Natural killer cell (primary cell): ENCODE measurements at regions not wholly inside any gene's neighbourhood (a gene's known extent, or its start where the extent isn't known, plus 50 kb on each side); places are given as distances from the start of the nearest gene placed in this dataset.
A peak's percentile ranks its signal among the peaks of the same experiment; 100 is the strongest.

Experiments
- ATAC-seq, 3 donors: fragments of 150-1000 bp in 2 of 3; fragments of 200-7000 bp in 1 of 3; cut with Tn5 transposase; 1 replicate in 1 of 3; 2 replicates in 2 of 3; pipeline ENCODE4 v1.10.0; 2021; ENCODE audit warnings: mild to moderate bottlenecking in 2 of 3, moderate library complexity in 2 of 3
- DNase-seq, 2 donors: peaks; one replicate each; pipeline versions ENCODE4 v3.0.0 to v3.0.0-alpha.2; 2013 to 2021; ENCODE audit warnings: mixed read lengths in 1 of 2
- H3K27ac ChIP-seq: one replicate; pipeline ENCODE4 v1.5.1; 2013; ENCODE audit warnings: mild to moderate bottlenecking, low read length
- H3K27me3 ChIP-seq: one replicate; pipeline ENCODE4 v1.6.1; 2013; ENCODE audit warnings: low read length; ENCODE audit not compliant: control insufficient read depth, insufficient read depth
- H3K36me3 ChIP-seq: one replicate; pipeline ENCODE4 v1.6.1; 2013; ENCODE audit warnings: low read length; ENCODE audit not compliant: control insufficient read depth, insufficient read depth
- H3K4me1 ChIP-seq: one replicate; pipeline ENCODE4 v1.6.1; 2013; ENCODE audit warnings: low read length; ENCODE audit not compliant: control insufficient read depth, insufficient read depth
- H3K4me3 ChIP-seq: one replicate; pipeline ENCODE4 v1.5.1; 2013; ENCODE audit warnings: low read length
- H3K9me3 ChIP-seq: one replicate; pipeline ENCODE4 v1.6.1; 2013; ENCODE audit warnings: low read length; ENCODE audit not compliant: control insufficient read depth, insufficient read depth
- H3K27ac Mint-ChIP-seq, 2 donors: one replicate each; pipeline ENCODE4 v1.8.0; 2022; ENCODE audit warnings: mild to moderate bottlenecking in 2 of 2, mixed read lengths in 2 of 2, moderate library complexity in 1 of 2
- H3K27me3 Mint-ChIP-seq, 2 donors: one replicate each; pipeline ENCODE4 v1.8.0; 2022; ENCODE audit warnings: low read depth in 2 of 2, mixed read lengths in 2 of 2
- H3K36me3 Mint-ChIP-seq: one replicate; pipeline ENCODE4 v1.8.0; 2022; ENCODE audit warnings: mixed read lengths
- H3K4me1 Mint-ChIP-seq, 2 donors: one replicate each; pipeline ENCODE4 v1.8.0; 2022; ENCODE audit warnings: mixed read lengths in 2 of 2
- H3K4me3 Mint-ChIP-seq: one replicate; pipeline ENCODE4 v1.8.0; 2022; ENCODE audit warnings: mild to moderate bottlenecking, moderate library complexity, mixed read lengths
- H3K9me3 Mint-ChIP-seq, 2 donors: one replicate each; pipeline ENCODE4 v1.8.0; 2022; ENCODE audit warnings: mixed read lengths in 2 of 2
- WGBS: methylation state at CpG from one replicate; pipeline ENCODE4 v1.1.7; 2013; ENCODE audit warnings: missing lambda C conversion rate; ENCODE audit not compliant: insufficient coverage; 5-methylcytosine and 5-hydroxymethylcytosine counted together
- intact Hi-C: fragments of 100-400 bp; cut with micrococcal nuclease; formaldehyde crosslinking; loops from one replicate; pipeline ENCODE4 v1.14.2; 2022
- TF ChIP-seq, protein P1 (sequence below): fragments of 200-600 bp; IDR thresholded peaks from one replicate; pipeline ENCODE4 v1.8.0; 2022; ENCODE audit warnings: antibody characterized with exemption

DNA sequence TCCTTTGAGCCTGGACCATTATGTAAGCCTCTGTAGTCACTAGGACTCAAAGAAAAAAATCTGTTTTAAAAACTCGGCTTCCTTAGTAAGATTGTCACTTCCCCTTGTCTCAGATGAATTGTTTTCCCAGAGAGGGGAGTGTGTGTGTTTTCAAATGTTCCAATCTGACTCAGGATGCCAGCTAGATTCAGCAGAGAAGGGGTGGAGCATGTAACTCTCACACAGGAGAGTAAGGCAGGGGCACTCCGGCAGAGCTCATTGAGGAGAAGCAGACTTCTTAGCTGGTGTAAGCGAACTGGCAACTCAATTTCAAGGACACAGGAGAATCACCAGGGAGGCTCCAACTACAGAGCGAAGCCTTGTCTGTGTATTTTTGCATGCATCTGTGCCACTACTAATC, 623.2 kb downstream of the LMO4 start:
- H3K4me3 Mint-ChIP-seq = no peak overlapping the region
- intact Hi-C loops = loop anchor here (2.0 kb wide), 1 partner anchor 819 kb away; no protein-coding TSS in a partner anchor
- DNase-seq (no peak), ATAC-seq (no peak)
- peaks cover 5% of the 10 kb centered on the region for H3K4me1 ChIP-seq
- TF ChIP-seq, protein P1, sequence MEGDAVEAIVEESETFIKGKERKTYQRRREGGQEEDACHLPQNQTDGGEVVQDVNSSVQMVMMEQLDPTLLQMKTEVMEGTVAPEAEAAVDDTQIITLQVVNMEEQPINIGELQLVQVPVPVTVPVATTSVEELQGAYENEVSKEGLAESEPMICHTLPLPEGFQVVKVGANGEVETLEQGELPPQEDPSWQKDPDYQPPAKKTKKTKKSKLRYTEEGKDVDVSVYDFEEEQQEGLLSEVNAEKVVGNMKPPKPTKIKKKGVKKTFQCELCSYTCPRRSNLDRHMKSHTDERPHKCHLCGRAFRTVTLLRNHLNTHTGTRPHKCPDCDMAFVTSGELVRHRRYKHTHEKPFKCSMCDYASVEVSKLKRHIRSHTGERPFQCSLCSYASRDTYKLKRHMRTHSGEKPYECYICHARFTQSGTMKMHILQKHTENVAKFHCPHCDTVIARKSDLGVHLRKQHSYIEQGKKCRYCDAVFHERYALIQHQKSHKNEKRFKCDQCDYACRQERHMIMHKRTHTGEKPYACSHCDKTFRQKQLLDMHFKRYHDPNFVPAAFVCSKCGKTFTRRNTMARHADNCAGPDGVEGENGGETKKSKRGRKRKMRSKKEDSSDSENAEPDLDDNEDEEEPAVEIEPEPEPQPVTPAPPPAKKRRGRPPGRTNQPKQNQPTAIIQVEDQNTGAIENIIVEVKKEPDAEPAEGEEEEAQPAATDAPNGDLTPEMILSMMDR = no peak
- H3K36me3 ChIP-seq = no peaks in the 10 kb centered on the region
- H3K4me3 ChIP-seq = no peak overlapping the region
- no peaks in the 10 kb centered on the region for H3K27me3 ChIP-seq
- WGBS = 65% methylated on average over 4 of the region's 4 CpGs
- H3K27me3 Mint-ChIP-seq = peaks cover 0 to 9% of the 10 kb centered on the region in 2 donors
- H3K9me3 ChIP-seq = no peaks in the 10 kb centered on the region
- no peak overlapping the region for H3K27ac Mint-ChIP-seq
- H3K9me3 Mint-ChIP-seq = no peaks in the 10 kb centered on the region
- no peak overlapping the region for H3K27ac ChIP-seq
- peaks cover 0 to 6% of the 10 kb centered on the region in 2 donors for H3K4me1 Mint-ChIP-seq
- H3K36me3 Mint-ChIP-seq = no peaks in the 10 kb centered on the region

DNA sequence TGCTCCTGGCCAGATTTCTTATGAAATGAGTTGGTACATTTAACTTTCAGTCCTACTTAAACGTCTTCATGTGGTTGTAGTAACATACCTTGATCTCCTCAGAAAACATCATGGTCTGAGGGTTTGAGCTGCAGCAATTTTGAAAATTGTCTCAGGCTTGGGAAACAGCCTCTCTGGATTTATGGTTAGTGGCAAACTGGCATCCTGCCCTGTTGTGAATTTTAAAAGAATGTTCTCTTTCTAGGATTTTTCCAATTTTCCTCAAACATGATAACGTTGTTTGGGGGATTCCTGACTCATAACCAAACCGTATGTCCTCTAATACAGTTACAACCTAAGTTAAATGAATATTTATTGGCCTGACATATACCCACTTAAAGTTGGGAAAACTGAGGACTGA, 624.4 kb downstream of the LMO4 start:
- no peak overlapping the region for H3K27ac ChIP-seq
- no peak overlapping the region for H3K4me3 ChIP-seq
- TF ChIP-seq, protein P1 = no peak
- Mint-ChIP-seq H3K27me3 (peaks cover 2 to 9% of the 10 kb centered on the region in 2 donors), H3K9me3 (no peaks in the 10 kb centered on the region), H3K4me3 (no peak overlapping the region), H3K36me3 (no peaks in the 10 kb centered on the region), H3K4me1 (peaks cover 0 to 6% of the 10 kb centered on the region in 2 donors), H3K27ac (no peak overlapping the region)
- no peaks in the 10 kb centered on the region for H3K9me3 ChIP-seq
- ATAC-seq = no peak
- WGBS = 75% methylated on average over 1 of the region's 3 CpGs
- peaks cover 5% of the 10 kb centered on the region for H3K4me1 ChIP-seq
- DNase-seq = no peak
- no peaks in the 10 kb centered on the region for H3K36me3 ChIP-seq
- intact Hi-C loops = loop anchor here (1.0 to 2.0 kb wide), 3 partner anchors 627 to 820 kb away; no protein-coding TSS in a partner anchor
- H3K27me3 ChIP-seq = no peaks in the 10 kb centered on the region

DNA sequence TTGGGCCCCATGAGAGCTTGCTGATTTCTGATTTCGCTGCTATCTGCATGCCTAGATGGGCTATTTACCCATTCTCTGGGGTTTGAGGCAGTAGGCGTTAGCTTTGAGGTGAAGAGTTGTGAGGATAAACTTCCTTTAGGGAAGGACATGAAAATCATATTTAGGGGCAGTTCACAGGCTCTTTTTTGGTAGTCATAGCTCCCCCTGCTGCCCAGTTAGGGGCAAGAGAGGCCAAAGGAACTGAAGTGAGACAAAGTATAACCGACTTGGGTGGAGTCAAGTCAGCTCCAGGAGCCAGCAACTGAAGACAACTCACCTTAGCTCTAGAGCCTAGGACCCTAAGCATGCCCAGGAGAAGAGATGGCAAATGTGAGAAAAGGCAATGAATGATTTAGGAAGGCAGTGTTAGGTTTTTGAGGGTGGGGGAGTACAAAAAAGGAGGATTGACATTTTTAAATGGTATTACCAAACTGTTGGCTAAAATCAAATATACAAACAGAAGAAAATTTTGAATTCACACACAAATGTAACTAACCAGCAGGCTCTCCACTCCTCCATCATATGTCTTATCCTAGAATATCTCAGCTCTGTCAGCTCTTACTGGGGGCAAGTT, 625.2 kb downstream of the LMO4 start:
- no peaks in the 10 kb centered on the region for H3K9me3 ChIP-seq
- WGBS = 3% methylated on average over 3 of the region's 3 CpGs

More for the DNA sequence above, 625.2 kb downstream of the LMO4 start:
- peak; percentile 39 to 72 for DNase-seq
- no peak overlapping the region for H3K27ac ChIP-seq
- H3K27ac Mint-ChIP-seq = no peak overlapping the region
- H3K4me3 ChIP-seq = no peak overlapping the region
- no peaks in the 10 kb centered on the region for H3K9me3 Mint-ChIP-seq
- peaks cover 5% of the 10 kb centered on the region for H3K4me1 ChIP-seq
- no peak overlapping the region for H3K4me3 Mint-ChIP-seq
- peaks cover 0 to 6% of the 10 kb centered on the region in 2 donors for H3K4me1 Mint-ChIP-seq
- H3K27me3 ChIP-seq = no peaks in the 10 kb centered on the region
- no peaks in the 10 kb centered on the region for H3K36me3 ChIP-seq
- ATAC-seq = peak; percentile 58 to 81 (median 70)
- TF ChIP-seq, protein P1 = peak; percentile 74
- intact Hi-C loops = loop anchor here (1.0 to 2.0 kb wide), 3 partner anchors 628 to 821 kb away; no protein-coding TSS in a partner anchor
- H3K36me3 Mint-ChIP-seq = no peaks in the 10 kb centered on the region
- H3K27me3 Mint-ChIP-seq = peaks cover 7 to 9% of the 10 kb centered on the region in 2 donors
